GM23338 (cell line): ENCODE measurements at regions not wholly inside any gene's neighbourhood (a gene's known extent, or its start where the extent isn't known, plus 50 kb on each side); places are given as distances from the start of the nearest gene placed in this dataset.

ENCODE experiments used
- ATAC-seq: fragments of 200-7000 bp; cut with Tn5 transposase; 3 replicates; pipeline ENCODE4 v1.9.1; 2020
- DNase-seq: peaks from one replicate; pipeline ENCODE4 v3.0.0-alpha.2; 2015; ENCODE audit warnings: low spot score
- H2AFZ ChIP-seq: fragments of 200-600 bp; sonication (generic); 2 replicates; pipeline ENCODE4 v1.8.0; 2016; ENCODE audit warnings: antibody characterized with exemption, mild to moderate bottlenecking, moderate library complexity
- H3F3A ChIP-seq: fragments of 200-600 bp; sonication (generic); replicated peaks from 2 replicates; pipeline ENCODE4 v1.8.0; 2017; ENCODE audit warnings: antibody characterized with exemption, mixed run types, low read depth
- H3K27ac ChIP-seq: fragments of 200-600 bp; sonication (generic); 2 replicates; pipeline ENCODE4 v1.6.1; 2016; ENCODE audit warnings: low read depth
- H3K27me3 ChIP-seq: fragments of 200-600 bp; sonication (generic); 2 replicates; pipeline ENCODE4 v1.8.0; 2016; ENCODE audit warnings: mild to moderate bottlenecking, mixed run types, moderate library complexity; ENCODE audit not compliant: insufficient read depth
- H3K36me3 ChIP-seq: fragments of 200-600 bp; sonication (generic); 2 replicates; pipeline ENCODE4 v1.8.0; 2016; ENCODE audit warnings: mild to moderate bottlenecking; ENCODE audit not compliant: insufficient read depth
- H3K4me1 ChIP-seq: fragments of 200-600 bp; sonication (generic); 2 replicates; pipeline ENCODE4 v1.8.0; 2016; ENCODE audit warnings: mild to moderate bottlenecking, moderate library complexity; ENCODE audit not compliant: insufficient read depth
- H3K4me2 ChIP-seq: fragments of 200-600 bp; sonication (generic); 2 replicates; pipeline ENCODE4 v1.7.1; 2017; ENCODE audit warnings: mixed run types
- H3K4me3 ChIP-seq: fragments of 200-600 bp; sonication (generic); 2 replicates; pipeline ENCODE4 v1.6.1; 2016; ENCODE audit warnings: mixed run types
- H3K79me2 ChIP-seq: fragments of 200-600 bp; sonication (generic); replicated peaks from 2 replicates; pipeline ENCODE4 v1.8.0; 2017; ENCODE audit warnings: mild to moderate bottlenecking; ENCODE audit not compliant: insufficient read depth
- H3K9me2 ChIP-seq: fragments of 200-600 bp; sonication (generic); 2 replicates; pipeline ENCODE4 v1.8.0; 2017; ENCODE audit not compliant: insufficient read depth
- H4K20me1 ChIP-seq: fragments of 200-600 bp; sonication (generic); replicated peaks from 2 replicates; pipeline ENCODE4 v1.8.0; 2017; ENCODE audit warnings: mild to moderate bottlenecking; ENCODE audit not compliant: insufficient read depth
- H3K27ac Mint-ChIP-seq: 2 replicates; pipeline ENCODE4 v1.8.0; 2020; ENCODE audit warnings: inconsistent platforms, mild to moderate bottlenecking, moderate library complexity, mixed read lengths
- H3K27me3 Mint-ChIP-seq: 3 replicates; pipeline ENCODE4 v1.8.0; 2022; ENCODE audit warnings: low read depth, mild to moderate bottlenecking, moderate library complexity, mixed read lengths, inconsistent platforms; ENCODE audit not compliant: insufficient read depth, poor library complexity
- H3K36me3 Mint-ChIP-seq: 3 replicates; pipeline ENCODE4 v1.8.0; 2021; ENCODE audit warnings: low read depth, mild to moderate bottlenecking, inconsistent platforms, moderate library complexity, mixed read lengths
- H3K4me1 Mint-ChIP-seq: 3 replicates; pipeline ENCODE4 v1.8.0; 2020; ENCODE audit warnings: mild to moderate bottlenecking, inconsistent platforms, mixed read lengths
- H3K4me3 Mint-ChIP-seq: 3 replicates; pipeline ENCODE4 v1.8.0; 2021; ENCODE audit warnings: moderate library complexity, mild to moderate bottlenecking, inconsistent platforms, mixed read lengths
- H3K9me3 Mint-ChIP-seq: 3 replicates; pipeline ENCODE4 v1.8.0; 2020; ENCODE audit warnings: moderate library complexity, mild to moderate bottlenecking, inconsistent platforms, mixed read lengths
- CREB1 ChIP-seq: fragments of 250-450 bp; sonication (Bioruptor Pico); IDR thresholded peaks from 2 replicates; pipeline ENCODE4 v1.5.0; 2020; ENCODE audit warnings: low read depth, mild to moderate bottlenecking, moderate library complexity
- CTCF ChIP-seq, 2 experiments: fragments of 200-600 bp in 1 of 2; sonication (generic) in 1 of 2; conservative IDR thresholded peaks; 2 replicates each; pipeline versions ENCODE4 v1.5.1 to v1.6.1; 2016 to 2017; ENCODE audit warnings: antibody characterized with exemption in 2 of 2, low read depth in 2 of 2, mild to moderate bottlenecking in 2 of 2, moderate library complexity in 1 of 2
- EZH2 ChIP-seq: fragments of 200-600 bp; sonication (generic); IDR thresholded peaks from one replicate; pipeline ENCODE4 v1.8.0; 2017; ENCODE audit warnings: antibody characterized with exemption, mild to moderate bottlenecking, low read depth; ENCODE audit not compliant: unreplicated experiment
- EZH2phosphoT487 ChIP-seq: fragments of 200-600 bp; sonication (generic); IDR thresholded peaks from one replicate; pipeline ENCODE4 v1.8.1; 2018; ENCODE audit warnings: antibody characterized with exemption; ENCODE audit not compliant: unreplicated experiment
- JUNB ChIP-seq: IDR thresholded peaks from one replicate; pipeline ENCODE4 v1.6.1; 2016; ENCODE audit warnings: antibody characterized with exemption; ENCODE audit not compliant: unreplicated experiment
- NANOG ChIP-seq: IDR thresholded peaks from 2 replicates; pipeline ENCODE4 v1.6.1; 2016; ENCODE audit warnings: antibody characterized with exemption, borderline replicate concordance
- POLR2AphosphoS5 ChIP-seq: IDR thresholded peaks from 2 replicates; pipeline ENCODE4 v1.6.1; 2016; ENCODE audit warnings: antibody characterized with exemption, low read depth
- STAT1 ChIP-seq: IDR thresholded peaks from one replicate; pipeline ENCODE4 v1.6.1; 2016; ENCODE audit warnings: antibody characterized with exemption; ENCODE audit not compliant: unreplicated experiment
- ZNF114 ChIP-seq: fragments of 250-450 bp; sonication (Bioruptor Pico); IDR thresholded peaks from 2 replicates; pipeline ENCODE4 v1.5.0; 2020; ENCODE audit warnings: mild to moderate bottlenecking, moderate library complexity
- ZNF331 ChIP-seq: fragments of 250-450 bp; sonication (Bioruptor Pico); IDR thresholded peaks from 2 replicates; pipeline ENCODE4 v1.5.0; 2020; ENCODE audit warnings: low read depth, mild to moderate bottlenecking, moderate library complexity
- ZNF462 ChIP-seq: fragments of 250-450 bp; sonication (Bioruptor Pico); IDR thresholded peaks from 2 replicates; pipeline ENCODE4 v1.5.0; 2020; ENCODE audit warnings: mild to moderate bottlenecking, moderate library complexity
- TF ChIP-seq, protein P1 (sequence below): IDR thresholded peaks from 2 replicates; pipeline ENCODE4 v1.6.1; 2016; ENCODE audit warnings: antibody characterized with exemption
- TF ChIP-seq, protein P2 (sequence below): IDR thresholded peaks from one replicate; pipeline ENCODE4 v1.6.1; 2018; ENCODE audit warnings: antibody characterized with exemption; ENCODE audit not compliant: unreplicated experiment

GRCh38 chrX:95950679-95951078 is 734.0 kb upstream of the DIAPH2 start:
- DNase-seq, result no peak
- Histone ChIP-seq H3K9me2 (no peaks in the 10 kb centered on the region), H3K79me2 (no peaks in the 10 kb centered on the region), H2AFZ (no peak overlapping the region), H3F3A (no peaks in the 10 kb centered on the region), H3K4me3 (no peak overlapping the region), H3K27ac (no peak overlapping the region), H3K36me3 (no peaks in the 10 kb centered on the region), H3K4me2 (no peak overlapping the region), H4K20me1 (no peaks in the 10 kb centered on the region), H3K4me1 (no peaks in the 10 kb centered on the region), H3K27me3 (no peaks in the 10 kb centered on the region)
- Mint-ChIP-seq H3K4me1 (no peaks in the 10 kb centered on the region), H3K9me3 (no peaks in the 10 kb centered on the region), H3K4me3 (no peak overlapping the region), H3K36me3 (no peaks in the 10 kb centered on the region), H3K27ac (no peak overlapping the region), H3K27me3 (peaks cover 2% of the 10 kb centered on the region)
- TF ChIP-seq NANOG (no peak), ZNF462 (CRISPR knock-in tag) (no peak), EZH2phosphoT487 (no peak), CTCF (conservative IDR thresholded peaks at IDR 0.05; ENCODE audit: low read depth in 2 of 2) (no peak), CREB1 (no peak), EZH2 (no peak), ZNF114 (CRISPR knock-in tag) (no peak), POLR2AphosphoS5 (no peak), JUNB (no peak), ZNF331 (CRISPR knock-in tag) (no peak), STAT1 (no peak)
- TF ChIP-seq, protein P1, sequence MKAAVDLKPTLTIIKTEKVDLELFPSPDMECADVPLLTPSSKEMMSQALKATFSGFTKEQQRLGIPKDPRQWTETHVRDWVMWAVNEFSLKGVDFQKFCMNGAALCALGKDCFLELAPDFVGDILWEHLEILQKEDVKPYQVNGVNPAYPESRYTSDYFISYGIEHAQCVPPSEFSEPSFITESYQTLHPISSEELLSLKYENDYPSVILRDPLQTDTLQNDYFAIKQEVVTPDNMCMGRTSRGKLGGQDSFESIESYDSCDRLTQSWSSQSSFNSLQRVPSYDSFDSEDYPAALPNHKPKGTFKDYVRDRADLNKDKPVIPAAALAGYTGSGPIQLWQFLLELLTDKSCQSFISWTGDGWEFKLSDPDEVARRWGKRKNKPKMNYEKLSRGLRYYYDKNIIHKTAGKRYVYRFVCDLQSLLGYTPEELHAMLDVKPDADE, result no peak
- TF ChIP-seq, protein P2, sequence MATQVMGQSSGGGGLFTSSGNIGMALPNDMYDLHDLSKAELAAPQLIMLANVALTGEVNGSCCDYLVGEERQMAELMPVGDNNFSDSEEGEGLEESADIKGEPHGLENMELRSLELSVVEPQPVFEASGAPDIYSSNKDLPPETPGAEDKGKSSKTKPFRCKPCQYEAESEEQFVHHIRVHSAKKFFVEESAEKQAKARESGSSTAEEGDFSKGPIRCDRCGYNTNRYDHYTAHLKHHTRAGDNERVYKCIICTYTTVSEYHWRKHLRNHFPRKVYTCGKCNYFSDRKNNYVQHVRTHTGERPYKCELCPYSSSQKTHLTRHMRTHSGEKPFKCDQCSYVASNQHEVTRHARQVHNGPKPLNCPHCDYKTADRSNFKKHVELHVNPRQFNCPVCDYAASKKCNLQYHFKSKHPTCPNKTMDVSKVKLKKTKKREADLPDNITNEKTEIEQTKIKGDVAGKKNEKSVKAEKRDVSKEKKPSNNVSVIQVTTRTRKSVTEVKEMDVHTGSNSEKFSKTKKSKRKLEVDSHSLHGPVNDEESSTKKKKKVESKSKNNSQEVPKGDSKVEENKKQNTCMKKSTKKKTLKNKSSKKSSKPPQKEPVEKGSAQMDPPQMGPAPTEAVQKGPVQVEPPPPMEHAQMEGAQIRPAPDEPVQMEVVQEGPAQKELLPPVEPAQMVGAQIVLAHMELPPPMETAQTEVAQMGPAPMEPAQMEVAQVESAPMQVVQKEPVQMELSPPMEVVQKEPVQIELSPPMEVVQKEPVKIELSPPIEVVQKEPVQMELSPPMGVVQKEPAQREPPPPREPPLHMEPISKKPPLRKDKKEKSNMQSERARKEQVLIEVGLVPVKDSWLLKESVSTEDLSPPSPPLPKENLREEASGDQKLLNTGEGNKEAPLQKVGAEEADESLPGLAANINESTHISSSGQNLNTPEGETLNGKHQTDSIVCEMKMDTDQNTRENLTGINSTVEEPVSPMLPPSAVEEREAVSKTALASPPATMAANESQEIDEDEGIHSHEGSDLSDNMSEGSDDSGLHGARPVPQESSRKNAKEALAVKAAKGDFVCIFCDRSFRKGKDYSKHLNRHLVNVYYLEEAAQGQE, result no peak
- no peak for ATAC-seq
